DMS53 treated with DMSO at 0.1 percent for 48 hours (cell line): ENCODE measurements at regions not wholly inside any gene's neighbourhood (a gene's known extent, or its start where the extent isn't known, plus 50 kb on each side); places are given as distances from the start of the nearest gene placed in this dataset.

Source experiments
- DNase-seq: peaks from one replicate; lab custom pipeline; 2025; ENCODE audit not compliant: unreplicated experiment; lab: John Stamatoyannopoulos, UW

DNA sequence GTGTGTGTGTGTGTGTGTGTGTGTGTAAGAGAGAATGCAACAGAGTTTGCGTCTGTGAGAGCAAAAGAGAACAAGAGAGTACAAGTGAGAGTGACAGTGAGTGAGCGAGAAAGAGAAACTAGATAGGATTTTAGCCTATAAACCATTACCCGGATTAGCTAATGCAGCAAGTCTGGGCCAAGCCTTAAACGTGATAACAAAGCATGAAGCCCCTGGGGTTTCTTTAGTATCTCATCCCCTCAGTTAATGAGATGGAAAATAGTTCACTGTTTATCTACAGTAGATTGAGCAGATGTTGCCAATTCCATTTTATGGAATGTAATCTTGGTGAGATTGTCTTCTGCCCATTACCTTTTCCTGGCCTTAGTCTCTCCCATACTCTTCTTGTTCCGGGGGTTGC, 114.5 kb downstream of the MAT2B start:
- no peak for DNase-seq

DNA sequence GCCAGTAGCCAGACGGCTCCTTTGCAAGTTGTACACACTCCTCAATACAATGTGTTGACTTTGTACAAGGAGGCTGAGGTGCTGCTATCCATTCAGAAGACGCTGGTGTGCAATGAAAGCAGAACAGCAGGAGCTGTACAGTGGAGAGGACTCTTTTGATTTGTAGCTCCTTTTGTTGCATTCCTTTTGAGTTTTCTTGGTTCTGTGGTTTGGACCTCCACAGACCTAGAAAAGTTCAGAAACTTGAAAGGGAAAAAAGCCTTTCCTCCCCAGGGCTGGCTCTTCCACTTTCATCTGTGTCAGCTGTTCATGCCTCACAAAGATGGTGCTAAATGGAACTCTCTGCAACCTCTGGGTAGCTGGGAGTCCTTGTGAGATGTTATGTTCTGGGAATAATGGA, 117.4 kb downstream of the MAT2B start:
- DNase-seq, result no peak

DNA sequence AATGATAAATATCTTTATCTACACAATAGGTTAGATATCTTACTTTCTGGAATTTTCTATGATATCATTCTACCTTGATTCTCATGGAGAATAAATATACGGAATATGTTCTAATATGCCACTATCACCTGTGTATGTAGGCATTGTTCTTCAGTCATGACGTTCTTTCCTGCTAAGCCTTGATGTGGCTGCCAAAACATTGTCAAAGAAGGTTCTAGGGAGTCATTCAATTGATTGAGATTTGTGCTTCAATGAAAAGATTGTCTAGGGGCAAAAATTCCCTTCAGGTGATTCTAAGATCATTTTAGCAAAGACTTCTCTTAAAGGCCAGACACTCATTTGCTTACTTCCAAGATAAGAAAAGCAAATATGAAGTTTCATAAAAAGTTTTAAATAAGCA, 118.1 kb downstream of the MAT2B start:
- no peak for DNase-seq

DNA sequence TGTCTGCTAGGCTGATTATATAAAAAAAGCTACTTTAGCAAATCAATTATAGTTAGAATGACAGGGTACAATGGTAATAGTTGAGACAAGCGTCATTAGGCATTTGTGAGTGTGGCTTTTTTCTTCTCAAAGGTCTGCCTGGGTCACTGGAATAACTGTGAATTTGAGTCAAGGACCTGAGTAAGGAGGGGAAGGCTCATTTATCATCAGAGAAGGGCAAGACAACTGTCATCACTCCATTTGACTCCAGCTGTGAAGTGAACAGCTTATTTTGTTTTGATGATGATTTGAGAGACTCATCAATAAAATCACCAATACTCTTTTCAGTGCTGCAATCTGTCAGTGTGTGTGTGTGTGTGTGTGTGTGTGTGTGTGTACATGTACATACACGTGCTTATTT, 118.6 kb downstream of the MAT2B start:
- no peak for DNase-seq

DNA sequence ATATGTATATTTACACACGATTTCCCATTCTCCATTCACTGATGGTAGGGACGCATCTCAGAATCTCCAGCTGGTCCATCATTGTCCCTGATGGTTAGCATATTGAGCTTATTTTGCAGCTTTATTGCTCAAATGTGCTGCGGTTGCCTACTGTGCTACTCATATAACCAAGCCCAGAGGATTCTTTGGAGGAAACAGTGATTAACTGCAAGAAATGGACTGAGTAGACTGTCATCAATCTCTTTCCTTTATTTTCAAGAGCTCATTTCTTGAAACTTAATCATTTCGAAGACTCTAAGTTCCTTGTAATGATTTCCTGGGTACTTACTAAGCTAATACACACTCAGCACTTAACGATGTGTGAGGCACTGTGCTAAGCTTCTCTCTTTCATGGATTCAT, 119.0 kb downstream of the MAT2B start:
- no peak for DNase-seq

DNA sequence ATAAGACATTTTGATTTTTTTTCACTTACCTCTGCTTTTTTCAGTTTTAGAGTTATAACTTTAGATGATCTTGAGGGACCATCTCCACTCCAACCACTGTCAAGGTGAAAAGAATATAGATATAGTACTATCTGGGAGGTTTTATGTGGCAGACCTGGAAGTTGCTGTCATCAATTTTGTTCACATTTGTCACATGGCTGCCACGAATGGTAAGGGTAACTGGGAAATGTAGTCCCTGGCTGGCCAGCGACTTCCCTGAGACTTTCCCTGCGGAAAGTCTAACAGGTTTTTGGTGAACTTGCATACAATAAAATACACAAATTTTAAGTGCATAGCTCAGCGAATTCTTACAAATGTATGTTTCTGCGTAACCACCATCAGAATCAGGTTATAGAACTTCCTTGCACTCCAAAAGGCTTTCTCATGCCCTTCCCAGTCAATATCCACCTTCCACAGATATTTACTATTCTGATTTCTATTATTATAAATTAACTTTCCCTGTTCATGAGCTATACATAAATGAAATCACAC, 121.5 kb downstream of the MAT2B start:
- DNase-seq, result no peak

DNA sequence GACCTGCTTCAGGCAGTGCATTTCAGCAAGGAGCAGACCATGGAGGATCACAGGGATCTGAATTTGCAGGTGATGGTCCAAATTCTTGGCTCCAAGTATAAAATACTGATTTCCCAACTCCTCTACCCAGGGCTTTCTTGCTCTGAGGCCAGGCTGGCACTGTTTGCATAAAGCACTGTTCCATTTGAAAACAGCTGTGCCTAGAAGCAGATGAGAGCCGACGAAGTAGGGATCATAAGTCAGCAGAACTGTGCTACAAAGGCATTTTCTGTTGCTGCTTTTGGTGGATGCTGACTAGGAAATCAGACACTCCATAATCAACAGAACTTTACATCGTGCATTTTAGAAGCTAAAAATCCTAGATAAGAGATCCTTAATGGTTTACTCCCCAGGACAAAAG, 126.4 kb downstream of the MAT2B start:
- no peak for DNase-seq

DNA sequence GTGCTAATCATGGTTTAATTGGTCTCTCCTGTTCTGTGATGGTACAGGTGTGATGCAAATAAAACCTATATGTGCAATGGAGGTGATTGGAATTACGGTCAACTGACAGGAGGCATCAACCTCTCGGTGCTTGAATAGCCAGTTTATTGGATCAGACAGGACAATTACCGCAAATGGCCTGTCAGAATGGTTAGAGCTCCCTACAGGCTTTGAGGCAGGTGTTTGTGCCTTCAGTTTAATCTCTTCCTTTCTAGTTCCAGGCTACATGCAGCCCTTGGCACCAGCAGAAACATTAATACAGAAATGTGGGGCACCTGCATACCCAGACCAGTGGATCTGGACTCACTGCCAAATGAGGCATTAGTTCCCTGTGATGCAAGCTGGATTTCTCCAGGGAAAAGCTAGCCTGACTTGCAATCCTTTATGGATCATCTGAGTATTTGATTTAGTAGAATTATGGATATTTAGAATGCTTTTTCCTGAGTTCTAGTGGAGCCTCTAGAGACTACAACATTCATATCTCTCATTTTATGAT, 128.6 kb downstream of the MAT2B start:
- DNase-seq, result no peak

DNA sequence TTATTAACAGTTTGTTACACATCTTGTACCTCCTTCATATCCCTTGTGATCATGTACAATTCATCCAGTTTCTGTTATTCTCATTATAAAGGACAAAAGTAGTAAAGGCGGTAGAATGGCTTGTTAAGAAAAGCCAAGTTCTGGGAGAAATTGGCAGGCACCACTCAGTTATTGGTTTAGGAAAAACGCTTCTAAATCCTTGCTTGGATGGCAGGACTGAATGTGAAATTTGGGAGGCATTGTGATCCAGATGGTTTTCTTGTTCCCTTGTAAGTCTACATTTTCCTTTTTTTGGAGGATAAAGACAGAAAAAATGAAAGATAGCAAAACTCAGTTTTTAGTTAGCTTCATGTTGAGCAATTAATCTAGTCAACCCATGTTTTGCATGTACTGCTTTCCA, 130.2 kb downstream of the MAT2B start:
- DNase-seq, result no peak

DNA sequence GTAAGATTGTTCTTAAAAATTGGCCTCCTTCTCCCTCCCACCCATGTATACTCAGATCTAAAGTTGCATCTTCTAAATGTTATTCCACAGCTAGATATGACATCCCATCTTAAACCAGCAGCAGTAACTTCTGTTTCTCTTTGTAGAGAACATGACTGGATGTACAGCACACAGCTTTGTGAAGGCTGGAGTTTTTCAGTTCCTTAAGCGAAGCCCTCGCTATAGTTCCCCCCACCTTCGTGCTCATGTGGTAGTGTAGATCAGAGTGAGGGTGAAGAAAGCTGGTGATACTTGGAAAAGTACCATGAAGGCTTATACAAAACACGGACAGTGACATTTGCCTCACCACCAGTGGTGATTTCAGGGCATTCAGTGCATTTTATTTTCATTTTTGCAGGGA, 137.5 kb downstream of the MAT2B start:
- no peak for DNase-seq

DNA sequence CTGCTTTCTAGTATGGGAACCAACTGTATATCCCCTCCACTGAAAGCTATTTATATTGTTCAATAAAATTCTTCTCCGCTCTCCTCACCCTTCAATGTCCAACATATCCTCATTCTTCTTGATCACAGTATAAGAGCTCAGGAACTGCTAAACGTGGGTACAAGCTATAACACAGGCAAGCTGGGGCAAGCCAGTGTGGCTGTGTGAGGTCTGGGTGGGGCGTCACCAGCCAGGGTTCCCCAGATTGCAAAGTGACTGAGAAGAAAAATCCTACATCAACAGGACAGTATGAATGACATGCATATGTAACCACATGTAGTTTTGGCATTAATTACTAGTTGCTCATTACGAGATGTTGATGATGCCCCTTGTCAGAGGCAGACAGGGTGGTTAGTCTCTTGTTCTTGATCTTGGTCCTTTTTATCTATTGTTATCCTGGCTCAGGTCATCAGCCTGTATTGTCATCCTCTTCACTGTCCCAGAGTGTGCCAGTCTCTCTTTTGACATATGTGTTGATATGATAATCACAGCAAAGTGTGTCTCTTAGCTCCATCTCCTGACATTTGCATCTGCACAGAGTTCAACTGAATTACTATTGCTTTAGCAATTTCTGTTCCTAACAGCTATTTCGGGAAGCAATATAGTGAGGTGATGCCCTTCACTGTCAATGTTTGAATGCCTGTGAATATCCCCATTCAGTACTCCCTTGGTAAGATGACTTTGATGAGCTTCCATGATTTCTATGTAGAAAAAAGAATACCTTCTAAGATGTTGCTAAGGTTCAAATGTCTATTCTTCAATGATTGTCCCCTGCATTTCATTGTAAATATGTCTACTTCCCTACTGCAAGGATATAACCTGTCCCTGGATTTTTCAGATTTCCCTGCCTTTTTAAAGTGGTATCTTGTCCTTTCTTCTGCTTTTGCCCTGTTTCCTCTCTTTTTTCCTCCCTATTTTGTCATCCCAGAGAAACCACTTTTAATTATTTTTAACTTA, 140.3 kb downstream of the MAT2B start:
- DNase-seq, result no peak

DNA sequence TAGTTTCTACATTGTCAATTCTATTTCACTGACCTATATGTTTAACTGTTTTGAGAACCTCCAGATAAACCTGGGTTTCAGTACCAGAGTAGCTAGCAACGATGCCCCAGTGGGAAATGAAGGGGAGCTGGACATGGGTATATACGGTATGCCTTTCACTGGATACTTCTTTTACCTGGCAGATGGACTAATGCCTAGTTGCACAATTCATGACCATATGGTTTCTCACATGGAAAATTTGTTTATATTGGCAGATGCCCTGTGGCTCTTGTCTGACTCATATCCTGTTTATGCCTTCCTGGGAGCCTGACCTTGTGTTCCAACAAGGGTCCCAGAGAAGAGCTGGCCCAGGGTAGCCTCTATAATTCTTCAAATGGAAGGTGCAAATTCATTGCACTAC, 144.1 kb downstream of the MAT2B start:
- DNase-seq, result peak; percentile 96

DNA sequence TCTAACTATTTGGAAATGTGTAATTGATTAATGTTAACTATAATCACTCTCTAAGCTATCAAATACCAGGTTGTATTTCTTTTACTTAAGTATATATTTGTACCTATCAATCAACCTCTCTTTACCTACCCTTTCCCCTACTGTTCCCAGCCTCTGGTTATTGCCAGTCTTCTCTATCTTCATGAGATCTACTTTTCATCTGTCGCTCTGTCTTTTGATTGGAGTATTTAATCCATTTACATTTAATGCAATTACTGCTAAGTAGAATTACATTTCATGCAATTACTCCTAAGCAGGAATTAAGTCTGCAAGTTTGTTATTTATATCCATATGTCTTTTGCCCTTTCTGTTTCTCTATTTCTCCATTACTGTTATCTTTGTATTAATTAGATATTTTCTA, 148.1 kb downstream of the MAT2B start:
- DNase-seq, result no peak

DNA sequence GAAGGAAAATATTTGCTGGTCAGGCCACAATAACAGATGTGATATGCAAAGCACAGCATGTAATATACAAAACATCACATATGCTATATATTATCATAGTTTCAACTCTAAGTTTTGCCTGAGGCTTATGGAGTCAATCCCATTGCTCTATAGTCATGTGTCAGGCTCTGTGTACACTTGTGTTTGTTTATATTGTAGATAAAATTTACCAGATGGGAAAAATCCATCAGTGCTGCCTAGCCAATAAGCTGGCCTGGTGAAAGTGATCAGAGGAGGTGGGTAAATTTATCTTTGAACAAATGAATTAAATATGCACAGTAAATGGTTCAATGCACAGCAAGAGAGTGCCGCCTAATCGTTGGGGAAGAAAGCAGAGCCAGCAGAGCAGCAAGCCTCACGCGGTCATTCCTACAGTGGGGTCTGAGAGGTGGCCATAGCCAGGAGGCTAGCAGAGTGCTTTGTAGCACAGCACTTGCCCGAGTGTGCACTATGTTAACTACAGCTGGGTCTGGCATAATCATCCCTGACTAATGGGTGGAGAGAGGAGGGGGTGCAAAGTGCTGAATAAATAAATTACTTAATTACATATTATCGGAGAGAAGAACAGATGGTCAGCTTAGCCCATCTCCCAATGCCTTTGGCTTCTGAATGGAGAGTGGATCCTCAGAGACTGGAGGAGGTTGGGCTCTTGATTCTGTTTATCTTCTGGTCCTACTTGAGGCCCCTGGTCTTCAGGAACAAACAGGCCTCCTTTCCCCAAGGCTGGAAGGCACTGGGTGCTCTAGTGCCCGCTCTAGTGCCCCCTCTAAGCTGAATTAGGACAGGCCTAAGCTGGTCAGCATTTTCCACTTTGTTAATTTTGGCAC, 153.5 kb downstream of the MAT2B start:
- no peak for DNase-seq

DNA sequence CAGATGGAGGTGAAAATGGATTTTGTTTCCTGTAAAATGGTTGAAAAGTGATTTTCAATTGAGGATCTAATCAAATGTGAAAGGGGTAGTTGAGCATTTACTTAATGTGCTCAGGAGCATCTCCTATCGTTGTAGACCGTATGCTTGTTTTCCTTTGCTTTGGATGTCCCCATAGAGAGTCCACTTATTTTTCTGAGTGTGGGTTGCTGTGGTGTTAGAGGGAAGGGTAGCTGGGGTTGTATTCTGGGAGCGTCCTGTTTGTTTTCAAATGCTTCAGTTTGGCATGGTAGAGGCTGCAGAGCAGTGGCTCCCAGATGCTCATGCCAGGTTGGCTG, 154.1 kb downstream of the MAT2B start:
- no peak for DNase-seq

DNA sequence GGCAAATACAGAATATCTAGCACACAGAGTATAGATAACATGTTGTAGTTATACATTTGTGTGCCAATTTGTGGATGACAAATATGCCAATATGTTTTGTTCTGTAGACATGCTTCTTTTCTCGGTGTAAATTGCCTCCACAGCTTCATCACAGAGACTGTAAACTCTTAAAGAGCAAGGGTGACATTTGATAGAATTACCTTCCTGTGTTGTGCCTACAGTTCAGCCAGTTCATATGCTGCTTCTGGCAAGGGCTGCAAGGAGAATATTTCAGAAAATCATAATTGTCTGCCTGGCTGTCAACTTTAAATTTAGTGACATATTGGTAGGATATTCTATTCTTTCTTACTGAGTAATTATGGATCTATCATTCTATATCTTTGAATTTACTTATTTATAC, 155.1 kb downstream of the MAT2B start:
- no peak for DNase-seq

DNA sequence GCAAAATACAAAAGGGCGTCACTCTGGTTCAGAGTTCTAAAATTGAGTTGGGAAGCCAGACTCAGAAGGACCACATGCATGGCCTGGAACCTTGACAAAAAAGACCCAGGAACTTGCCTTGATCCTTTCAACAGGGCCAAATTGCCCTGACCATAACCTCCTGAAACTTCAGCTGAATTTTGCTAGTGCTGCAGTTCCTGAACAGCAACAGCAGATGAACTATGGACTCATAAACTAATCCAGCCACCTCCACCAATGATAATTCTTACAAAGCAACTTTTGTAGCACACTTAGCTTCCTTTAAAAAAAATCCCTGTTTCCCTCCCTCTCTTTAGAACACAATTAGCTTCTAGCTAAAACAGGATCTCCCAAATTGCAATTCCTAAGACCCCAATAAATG, 155.9 kb downstream of the MAT2B start:
- no peak for DNase-seq

DNA sequence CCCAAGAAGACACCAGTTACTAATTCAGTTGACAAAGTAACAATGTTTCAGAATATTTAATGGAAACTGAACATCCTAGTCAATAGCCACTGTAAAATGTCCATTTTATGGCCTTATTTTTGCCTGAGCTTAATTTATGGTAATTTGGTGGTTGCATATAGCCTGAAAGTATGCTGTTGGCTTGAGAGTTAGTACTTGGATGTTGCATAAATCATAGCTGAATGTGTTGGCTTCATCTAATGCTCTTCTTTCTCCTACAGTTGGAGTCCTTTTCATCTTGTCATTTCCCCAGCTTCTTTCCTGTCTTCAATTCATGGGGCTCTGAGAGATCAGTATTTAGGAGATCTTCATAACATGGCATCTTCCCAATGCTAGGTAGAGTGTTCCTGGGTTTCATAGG, 164.6 kb downstream of the MAT2B start:
- no peak for DNase-seq

DNA sequence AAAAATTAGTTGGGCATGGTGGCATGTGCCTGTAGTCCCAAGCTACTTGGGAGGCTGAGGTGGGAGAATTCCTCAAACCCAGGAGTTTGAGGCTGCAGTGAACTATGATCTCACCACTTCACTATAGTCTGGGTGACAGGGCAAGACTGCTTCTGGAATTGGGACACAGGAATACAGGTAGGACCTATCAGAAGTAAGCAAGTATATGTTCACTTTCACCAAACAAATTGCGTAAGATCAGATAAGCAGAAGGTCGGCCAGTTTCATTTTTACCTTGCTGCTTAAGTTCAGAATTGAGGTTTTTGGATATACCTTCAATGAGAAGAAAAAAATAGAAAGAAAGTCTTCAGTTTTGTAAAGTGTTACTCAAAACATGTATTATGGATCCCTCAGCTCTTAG, 171.7 kb downstream of the MAT2B start:
- no peak for DNase-seq

DNA sequence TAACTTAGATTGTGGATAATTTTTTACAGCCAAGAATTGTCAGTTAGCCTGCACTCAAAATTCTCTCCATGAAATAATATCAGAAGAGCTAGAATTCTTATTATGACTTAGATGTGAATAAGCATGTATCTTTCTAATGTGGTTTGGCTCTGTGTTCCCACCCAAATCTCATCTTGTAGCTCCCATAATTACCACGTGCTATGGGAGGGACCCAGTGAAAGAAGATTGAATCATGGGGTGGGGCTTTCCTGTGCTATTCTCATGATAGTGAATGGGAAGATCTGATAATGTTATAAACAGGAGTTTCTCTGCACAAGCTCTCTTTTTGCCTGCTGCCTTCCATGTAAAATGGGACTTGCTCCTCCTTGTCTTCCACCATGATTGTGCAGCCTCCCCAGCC, 176.8 kb downstream of the MAT2B start:
- no peak for DNase-seq

DNA sequence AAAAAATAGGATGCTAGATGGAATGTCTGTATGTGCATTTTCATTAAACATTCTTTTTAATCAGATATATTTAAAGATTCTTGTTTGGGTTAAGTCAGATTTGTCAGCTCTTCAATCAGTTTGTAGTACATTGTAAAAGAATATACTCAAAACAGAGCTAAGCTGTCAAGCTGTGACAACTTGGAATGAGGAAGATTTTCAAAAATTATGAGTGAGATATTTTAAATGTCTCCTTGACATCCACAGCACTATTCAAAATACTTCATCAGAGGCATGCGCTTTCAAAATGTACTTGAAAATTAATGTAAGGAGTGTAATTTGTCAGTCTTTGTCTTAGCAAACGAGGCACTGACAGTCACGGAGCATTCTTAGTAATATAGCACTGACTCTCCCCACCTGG, 182.0 kb downstream of the MAT2B start:
- no peak for DNase-seq

DNA sequence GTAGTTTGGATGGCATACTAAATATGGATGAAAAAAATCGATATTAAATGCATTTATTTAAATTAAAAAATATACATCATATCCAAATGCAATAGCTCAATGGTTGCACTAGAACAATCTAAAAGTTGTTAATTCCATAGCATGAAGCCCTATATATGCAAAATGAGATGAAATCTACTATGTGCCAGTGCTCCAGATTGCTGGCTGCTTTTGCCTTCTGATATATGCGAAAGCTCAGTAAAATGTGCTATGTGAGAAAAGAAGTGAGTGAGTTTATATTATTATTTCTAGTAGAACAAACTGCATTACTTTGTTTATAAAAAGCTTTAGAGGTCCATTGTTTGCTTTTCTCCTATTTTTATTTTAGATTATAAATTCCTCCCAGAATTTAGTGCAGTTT, 186.7 kb downstream of the MAT2B start:
- DNase-seq, result no peak
